ENCODE measurements at regions not wholly inside any gene's neighbourhood (a gene's known extent, or its start where the extent isn't known, plus 50 kb on each side); places are given as distances from the start of the nearest gene placed in this dataset.

DNA sequence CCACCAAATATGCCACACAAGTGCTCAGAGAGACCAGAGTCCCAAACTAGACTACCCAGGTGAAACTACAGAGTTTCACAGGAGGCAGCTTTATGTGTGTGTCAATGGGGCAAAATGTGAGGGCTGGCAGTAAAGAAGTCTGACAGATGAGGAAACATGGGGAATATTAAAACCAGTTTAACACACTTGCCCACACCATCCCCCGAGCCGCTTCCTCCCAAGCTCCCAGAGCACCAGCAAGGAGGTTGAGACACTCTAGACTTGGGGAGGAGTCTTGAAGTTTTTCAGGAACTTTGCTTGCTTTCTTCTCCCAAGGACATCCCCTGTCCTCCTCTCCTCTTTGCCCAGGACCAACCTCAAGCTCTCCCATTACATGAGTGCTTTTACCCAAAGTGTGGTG, 94.7 kb upstream of the SPRY1 start:
- TF ChIP-seq POLR2A (IDR thresholded peaks at IDR 0.05) (no peak), CTCF (IDR thresholded peaks at IDR 0.05) (no peak)
